OCI-LY7 (cell line): ENCODE measurements at regions not wholly inside any gene's neighbourhood (a gene's known extent, or its start where the extent isn't known, plus 50 kb on each side); places are given as distances from the start of the nearest gene placed in this dataset.

Experiments
- CTCF ChIP-seq: fragments of 200-600 bp; sonication (generic); conservative IDR thresholded peaks from 2 replicates; pipeline ENCODE4 v1.5.1; 2014; ENCODE audit warnings: mild to moderate bottlenecking, antibody characterized with exemption, low read length, moderate library complexity, mixed read lengths
- EZH2phosphoT487 ChIP-seq: fragments of 200-600 bp; sonication (generic); IDR thresholded peaks from 2 replicates; pipeline ENCODE4 v1.6.1; 2018; ENCODE audit warnings: low read depth, borderline replicate concordance, mild to moderate bottlenecking, mixed run types, antibody characterized with exemption, low read length, moderate library complexity, mixed read lengths

- TF ChIP-seq CTCF (no peak), EZH2phosphoT487 (no peak)
Observed at GRCh38 chr16:79698341-79698753, 97.8 kb upstream of the MAF start.
